Gastrocnemius medialis (tissue), 4 donors: ENCODE measurements at regions not wholly inside any gene's neighbourhood (a gene's known extent, or its start where the extent isn't known, plus 50 kb on each side); places are given as distances from the start of the nearest gene placed in this dataset.

ENCODE experiments used
- POLR2A ChIP-seq, 2 donors: fragments of 450-650 bp; IDR thresholded peaks; one replicate each; pipeline ENCODE4 v1.6.1; 2017; ENCODE audit warnings: antibody characterized with exemption in 2 of 2, mild to moderate bottlenecking in 2 of 2, moderate library complexity in 2 of 2
- TF ChIP-seq, protein P1 (sequence below), 5 experiments: fragments of 450-650 bp in 3 of 5; fragments of 200-600 bp in 2 of 5; sonication (generic) in 2 of 5; IDR thresholded peaks in 4 of 5; conservative IDR thresholded peaks in 1 of 5; 1 replicate in 4 of 5; 2 replicates in 1 of 5; pipeline ENCODE4 v1.5.1; 2016 to 2019; ENCODE audit warnings: antibody characterized with exemption in 5 of 5, mild to moderate bottlenecking in 3 of 5, moderate library complexity in 3 of 5

DNA sequence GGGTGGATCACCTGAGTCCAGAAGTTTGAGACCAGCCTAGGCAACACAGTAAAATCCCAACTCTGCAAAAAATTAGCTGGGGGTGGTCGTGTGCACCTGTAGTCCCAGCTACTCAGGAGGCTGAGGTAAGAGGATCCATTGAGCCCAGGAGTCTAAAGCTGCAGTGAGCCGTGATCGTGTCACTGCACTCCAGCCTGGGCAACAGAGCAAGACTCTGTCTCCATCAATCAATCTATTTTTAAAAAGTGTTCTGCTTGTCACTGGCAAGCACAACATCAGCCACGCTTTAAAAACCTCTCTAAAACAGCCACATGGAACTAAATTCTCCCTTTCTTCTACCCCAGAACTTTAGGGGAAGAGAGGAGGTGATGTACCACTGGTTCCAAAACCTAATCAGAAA, 131.6 kb upstream of the RREB1 start:
- TF ChIP-seq, protein P1, sequence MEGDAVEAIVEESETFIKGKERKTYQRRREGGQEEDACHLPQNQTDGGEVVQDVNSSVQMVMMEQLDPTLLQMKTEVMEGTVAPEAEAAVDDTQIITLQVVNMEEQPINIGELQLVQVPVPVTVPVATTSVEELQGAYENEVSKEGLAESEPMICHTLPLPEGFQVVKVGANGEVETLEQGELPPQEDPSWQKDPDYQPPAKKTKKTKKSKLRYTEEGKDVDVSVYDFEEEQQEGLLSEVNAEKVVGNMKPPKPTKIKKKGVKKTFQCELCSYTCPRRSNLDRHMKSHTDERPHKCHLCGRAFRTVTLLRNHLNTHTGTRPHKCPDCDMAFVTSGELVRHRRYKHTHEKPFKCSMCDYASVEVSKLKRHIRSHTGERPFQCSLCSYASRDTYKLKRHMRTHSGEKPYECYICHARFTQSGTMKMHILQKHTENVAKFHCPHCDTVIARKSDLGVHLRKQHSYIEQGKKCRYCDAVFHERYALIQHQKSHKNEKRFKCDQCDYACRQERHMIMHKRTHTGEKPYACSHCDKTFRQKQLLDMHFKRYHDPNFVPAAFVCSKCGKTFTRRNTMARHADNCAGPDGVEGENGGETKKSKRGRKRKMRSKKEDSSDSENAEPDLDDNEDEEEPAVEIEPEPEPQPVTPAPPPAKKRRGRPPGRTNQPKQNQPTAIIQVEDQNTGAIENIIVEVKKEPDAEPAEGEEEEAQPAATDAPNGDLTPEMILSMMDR (IDR thresholded peaks at IDR 0.05 in 4 of 5, conservative IDR thresholded peaks at IDR 0.05 in 1 of 5) = no peak
- TF ChIP-seq POLR2A (IDR thresholded peaks at IDR 0.05) = peak in 1 of 2 donors; percentile 4
